Cardiac septum (tissue), 1 donor: ENCODE measurements at regions not wholly inside any gene's neighbourhood (a gene's known extent, or its start where the extent isn't known, plus 50 kb on each side); places are given as distances from the start of the nearest gene placed in this dataset.

Experiments used
- DNase-seq: peaks from one replicate; pipeline ENCODE4 v3.0.0-alpha.2; 2020; ENCODE audit warnings: low spot score
- intact Hi-C: fragments of 100-400 bp; cut with DNase I; formaldehyde crosslinking; loops from one replicate; pipeline ENCODE4 v1.14.0; 2022
- donor health status: DM: no; HTN: no; CAD: no.

DNA sequence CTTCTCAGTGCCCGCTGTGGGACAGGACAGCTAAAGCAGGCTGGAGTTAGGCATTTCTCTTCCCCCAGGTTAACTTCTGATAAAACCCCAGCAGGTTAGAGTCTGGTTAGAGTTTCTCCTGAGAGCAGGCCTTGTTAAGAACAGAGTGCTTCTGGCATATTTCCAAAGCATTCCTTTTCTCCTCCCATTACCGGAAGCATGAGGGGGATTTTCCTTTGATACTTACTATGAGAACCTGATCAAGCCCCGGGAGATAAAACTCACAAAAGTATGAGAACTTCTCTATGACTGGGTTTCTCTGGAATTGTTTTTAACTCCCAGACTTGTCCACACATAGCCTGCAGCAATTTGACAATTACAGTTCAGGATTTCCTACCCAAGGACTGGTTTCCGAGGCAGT, 77.4 kb upstream of the MAST4 start:
- no peak for DNase-seq
- intact Hi-C loops: loop anchor here (2.0 kb wide), 1 partner anchor 36 kb away; no protein-coding TSS in a partner anchor

DNA sequence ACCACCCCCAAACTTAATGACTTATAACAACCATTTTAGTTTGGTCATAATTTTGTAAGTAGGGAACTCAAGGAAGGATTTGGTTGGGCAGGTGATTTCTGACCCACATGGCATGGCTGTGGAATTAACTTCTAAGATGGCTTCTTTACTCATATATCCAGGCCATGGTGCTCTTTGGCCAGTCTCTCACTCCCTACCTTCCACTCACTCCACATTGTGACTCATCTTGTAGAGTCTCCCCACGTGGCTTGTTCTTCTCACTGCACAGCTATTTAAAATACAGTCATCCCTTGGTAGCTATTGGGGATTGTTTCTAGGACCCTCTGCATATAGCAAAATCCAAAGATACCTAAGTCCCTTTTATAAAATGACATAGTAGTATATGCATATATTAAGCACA, 76.6 kb upstream of the MAST4 start:
- intact Hi-C loops: loop anchor here (2.0 kb wide), 1 partner anchor 35 kb away; no protein-coding TSS in a partner anchor

DNA sequence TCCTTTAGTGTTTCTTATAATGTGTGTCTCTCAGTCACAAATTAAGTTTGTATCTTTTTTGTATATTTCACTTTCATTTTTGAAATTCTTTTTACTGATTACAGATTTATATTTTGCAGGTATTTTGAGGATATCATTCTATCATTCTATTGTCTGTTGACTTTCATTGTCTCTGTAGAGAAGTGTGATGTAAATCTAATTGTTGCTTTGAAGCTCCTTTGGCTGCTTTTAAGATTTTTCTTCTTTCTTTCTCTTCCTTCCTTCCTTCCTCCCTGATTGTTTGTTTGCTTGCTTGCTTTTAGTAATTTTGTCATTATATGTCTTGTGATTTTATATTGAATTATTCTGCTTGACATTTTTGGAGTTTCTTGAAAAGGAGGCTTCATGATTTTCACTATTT, 75.3 kb upstream of the MAST4 start:
- intact Hi-C loops: no loop called here
- DNase-seq: no peak

More for the DNA sequence above, 76.6 kb upstream of the MAST4 start:
- DNase-seq: no peak

DNA sequence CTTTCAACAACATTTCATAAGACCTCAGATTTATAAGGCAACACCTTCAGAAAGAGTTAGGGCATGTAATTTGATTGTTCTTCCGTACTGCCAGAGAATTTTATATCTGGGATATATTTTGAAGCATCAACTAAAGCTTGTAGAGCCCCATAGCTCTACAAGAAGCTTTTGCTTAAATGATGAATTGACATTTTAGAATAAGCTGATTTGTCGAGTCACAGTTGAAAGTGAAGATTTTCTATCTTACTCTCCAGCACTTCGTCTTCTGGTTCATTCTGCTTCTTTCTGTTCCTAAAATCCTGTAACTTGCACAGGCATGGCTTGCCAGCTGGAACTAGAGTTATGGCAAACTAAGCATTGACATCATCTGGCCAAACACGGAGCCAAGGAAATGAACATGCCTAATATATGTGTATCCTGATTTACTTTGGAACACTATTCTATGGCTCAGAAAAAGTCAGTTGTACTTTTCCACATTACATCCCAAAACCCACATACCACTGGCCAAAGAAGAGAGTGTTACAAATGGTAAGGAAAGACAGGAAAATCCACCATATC, 68.6 kb upstream of the MAST4 start:
- intact Hi-C loops: no loop called here
- DNase-seq: no peak

DNA sequence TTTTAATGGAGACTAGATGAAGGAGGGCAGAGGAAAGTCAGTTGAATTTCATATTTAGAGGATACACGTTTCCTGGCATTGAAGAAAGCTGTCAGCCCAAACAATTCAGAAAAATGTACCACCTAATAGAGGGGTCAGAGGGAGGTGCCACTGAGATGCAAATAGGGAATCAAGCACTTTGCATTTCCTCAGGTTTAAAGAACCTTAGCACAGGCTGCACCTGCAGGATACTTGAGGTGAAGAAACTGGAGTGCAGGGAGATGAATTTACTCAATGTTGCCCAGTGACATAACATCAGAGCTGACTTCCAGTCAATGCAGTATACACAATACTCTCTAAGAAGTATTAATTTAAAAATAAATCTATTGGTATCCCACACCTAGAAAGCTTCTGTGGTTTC, 67.0 kb upstream of the MAST4 start:
- no peak for DNase-seq
- intact Hi-C loops: no loop called here

DNA sequence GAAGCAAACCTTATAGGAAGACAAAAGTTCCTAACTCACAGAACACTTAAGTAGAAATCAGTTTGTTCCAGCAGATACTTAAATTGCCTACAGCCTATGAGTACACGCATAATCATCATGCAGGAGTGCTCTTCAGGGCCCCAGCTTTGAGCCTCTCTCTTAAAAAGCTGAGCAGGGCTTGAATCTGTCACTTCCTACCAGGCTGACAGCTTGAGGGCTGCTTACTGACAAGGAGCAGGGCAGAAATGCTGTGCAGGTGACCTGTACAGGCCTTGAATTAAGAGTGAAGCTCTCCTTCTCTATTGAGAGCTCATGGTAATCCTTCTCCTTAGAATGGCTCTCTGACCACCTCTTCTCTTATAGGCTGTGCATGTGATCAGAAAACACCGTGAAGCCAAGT, 66.5 kb upstream of the MAST4 start:
- intact Hi-C loops: no loop called here
- no peak for DNase-seq

DNA sequence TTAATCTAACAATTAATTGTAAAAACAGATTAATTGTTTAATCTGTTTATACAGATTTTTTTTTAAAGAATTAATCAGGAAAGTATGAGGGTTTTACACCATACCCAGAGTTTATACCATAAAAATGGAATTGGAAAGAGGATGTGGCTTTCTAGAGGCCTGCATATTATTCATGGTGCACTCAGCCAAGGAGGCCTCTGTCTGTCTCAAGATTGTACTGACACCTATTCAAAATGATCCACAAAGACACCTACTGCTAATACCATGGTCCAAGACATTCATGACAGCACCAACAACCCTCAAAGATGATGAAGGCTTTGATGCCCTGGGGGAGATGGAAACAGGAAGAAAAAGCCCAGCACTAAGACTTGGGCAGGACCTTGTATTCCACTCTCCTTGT, 58.1 kb upstream of the MAST4 start:
- intact Hi-C loops: no loop called here
- DNase-seq: no peak

DNA sequence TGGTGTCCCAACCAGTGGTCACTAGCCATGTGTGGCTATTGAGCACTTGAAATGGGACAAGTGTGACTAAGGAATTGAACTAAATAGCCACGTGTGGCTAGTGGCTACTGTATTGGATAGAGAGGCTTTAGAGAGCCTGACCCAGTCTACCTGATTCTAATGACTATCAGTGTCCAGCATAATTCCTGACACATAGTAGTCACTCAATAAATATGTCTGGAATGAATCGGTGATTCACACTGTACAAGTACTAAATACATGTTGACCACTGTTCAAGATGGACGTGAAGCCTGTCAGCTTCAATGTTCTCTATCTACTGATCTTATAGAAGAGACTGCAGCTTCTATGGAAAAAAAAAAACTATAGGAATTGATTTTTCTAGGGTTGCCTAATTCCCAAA, 57.7 kb upstream of the MAST4 start:
- no peak for DNase-seq
- intact Hi-C loops: no loop called here

DNA sequence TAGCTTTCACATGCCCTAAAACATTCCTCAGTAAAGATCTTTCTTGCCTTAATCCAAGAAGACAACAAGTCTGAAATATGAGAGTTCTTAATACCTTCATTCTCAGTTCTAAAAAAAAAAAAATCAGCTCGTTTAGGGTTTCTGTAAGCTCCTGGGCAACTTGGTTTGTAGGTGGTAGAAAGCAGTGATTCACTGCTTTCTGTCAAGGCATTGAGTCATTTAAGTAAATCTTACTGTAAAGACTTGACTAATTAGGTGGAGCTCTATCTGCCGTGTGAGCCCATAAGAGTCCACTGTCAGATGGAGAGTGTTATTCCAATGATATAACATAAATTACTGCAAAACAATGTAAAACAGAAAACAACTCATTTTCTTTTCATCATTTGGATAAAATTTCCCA, 56.1 kb upstream of the MAST4 start:
- DNase-seq: no peak
- intact Hi-C loops: no loop called here

DNA sequence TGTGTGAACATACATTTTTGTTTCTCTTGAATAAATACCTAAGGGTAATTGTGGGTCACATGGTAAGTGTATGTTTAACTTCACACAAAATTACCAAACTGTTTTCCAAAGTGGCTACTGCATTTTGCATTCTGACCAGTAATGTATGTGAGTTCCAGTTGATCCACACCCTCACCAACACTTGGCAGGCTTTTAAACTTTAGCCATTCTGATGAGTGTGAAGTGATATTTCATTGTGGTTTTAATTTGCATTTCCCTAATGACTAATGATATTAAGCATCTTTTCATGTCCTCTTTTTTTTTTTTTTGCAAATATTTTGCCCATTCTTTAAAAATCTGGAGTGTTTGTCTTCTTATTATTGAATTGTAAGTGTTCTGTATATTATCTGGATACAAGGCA, 53.5 kb upstream of the MAST4 start:
- DNase-seq: no peak
- intact Hi-C loops: no loop called here
